Karpas-422 (cell line): ENCODE measurements at regions not wholly inside any gene's neighbourhood (a gene's known extent, or its start where the extent isn't known, plus 50 kb on each side); places are given as distances from the start of the nearest gene placed in this dataset.

Experiments
- DNase-seq: peaks from one replicate; pipeline ENCODE4 v3.0.0-alpha.2; 2015
- H2AFZ ChIP-seq: fragments of 200-600 bp; sonication (generic); 2 replicates; pipeline ENCODE4 v1.6.1; 2014; ENCODE audit warnings: antibody characterized with exemption, low read length, mixed read lengths
- H3K27ac ChIP-seq: fragments of 200-600 bp; sonication (generic); 2 replicates; pipeline ENCODE4 v1.5.1; 2014; ENCODE audit warnings: mild to moderate bottlenecking, low read length, moderate library complexity
- H3K27me3 ChIP-seq: fragments of 200-600 bp; sonication (generic); 2 replicates; pipeline ENCODE4 v1.6.1; 2014; ENCODE audit warnings: low read length, mixed read lengths
- H3K36me3 ChIP-seq: fragments of 200-600 bp; sonication (generic); 2 replicates; pipeline ENCODE4 v1.6.1; 2014; ENCODE audit warnings: low read length, mixed read lengths; ENCODE audit not compliant: insufficient read depth
- H3K4me1 ChIP-seq: fragments of 200-600 bp; sonication (generic); 2 replicates; pipeline ENCODE4 v1.6.1; 2014; ENCODE audit warnings: mild to moderate bottlenecking, low read length, mixed read lengths
- H3K4me2 ChIP-seq: fragments of 200-600 bp; sonication (generic); 2 replicates; pipeline ENCODE4 v1.6.1; 2014; ENCODE audit warnings: low read length, low read depth, mild to moderate bottlenecking; ENCODE audit not compliant: poor library complexity, severe bottlenecking
- H3K4me3 ChIP-seq: fragments of 200-600 bp; sonication (generic); 2 replicates; pipeline ENCODE4 v1.5.1; 2014; ENCODE audit warnings: mild to moderate bottlenecking, antibody characterized with exemption, low read length, mixed read lengths
- H3K79me2 ChIP-seq: fragments of 200-600 bp; sonication (generic); 2 replicates; pipeline ENCODE4 v1.6.1; 2014; ENCODE audit warnings: mild to moderate bottlenecking, low read length, mixed read lengths
- H3K9ac ChIP-seq: fragments of 200-600 bp; sonication (generic); 2 replicates; pipeline ENCODE4 v1.6.0; 2014; ENCODE audit warnings: low read length
- H3K9me2 ChIP-seq: fragments of 200-600 bp; sonication (generic), shearing (Covaris generic); replicated peaks from 2 replicates; pipeline ENCODE4 v1.6.0; 2014; ENCODE audit warnings: mild to moderate bottlenecking, low read length, moderate library complexity; ENCODE audit not compliant: insufficient read depth
- H3K9me3 ChIP-seq: fragments of 300-700, 200-600 bp; sonication (generic); 2 replicates; pipeline ENCODE4 v1.6.1; 2014; ENCODE audit warnings: low read length, mixed read lengths
- H4K20me1 ChIP-seq: fragments of 200-600 bp; sonication (generic); 2 replicates; pipeline ENCODE4 v1.6.1; 2014; ENCODE audit warnings: mild to moderate bottlenecking, antibody characterized with exemption, low read length, low read depth; ENCODE audit not compliant: insufficient read depth

GRCh38 chr3:120854908-120855526 is 53.0 kb upstream of the STXBP5L start:
- no peaks in the 10 kb centered on the region for H3K27me3 ChIP-seq

GRCh38 chr3:120855665-120856437 is 52.2 kb upstream of the STXBP5L start:
- DNase-seq, result no peak
- Histone ChIP-seq H3K9me2 (no peaks in the 10 kb centered on the region), H3K4me1 (peaks cover 15% of the 10 kb centered on the region), H3K4me3 (no peak overlapping the region), H3K79me2 (no peaks in the 10 kb centered on the region), H3K9me3 (no peaks in the 10 kb centered on the region), H4K20me1 (no peaks in the 10 kb centered on the region), H3K27ac (no peak overlapping the region), H3K4me2 (no peak overlapping the region), H3K9ac (no peak overlapping the region), H2AFZ (no peak overlapping the region), H3K36me3 (no peaks in the 10 kb centered on the region), H3K27me3 (no peaks in the 10 kb centered on the region)

More at GRCh38 chr3:120854908-120855526, 53.0 kb upstream of the STXBP5L start:
- no peak overlapping the region for H3K4me3 ChIP-seq
- no peak overlapping the region for H2AFZ ChIP-seq
- no peaks in the 10 kb centered on the region for H4K20me1 ChIP-seq
- no peak overlapping the region for H3K27ac ChIP-seq
- no peaks in the 10 kb centered on the region for H3K79me2 ChIP-seq
- no peaks in the 10 kb centered on the region for H3K9me3 ChIP-seq
- no peaks in the 10 kb centered on the region for H3K36me3 ChIP-seq
- no peak overlapping the region for H3K9ac ChIP-seq
- H3K4me1 ChIP-seq, result peaks cover 15% of the 10 kb centered on the region
- H3K4me2 ChIP-seq, result no peak overlapping the region
- DNase-seq, result no peak
- H3K9me2 ChIP-seq, result no peaks in the 10 kb centered on the region
